Peyer's patch (tissue), 4 donors: ENCODE measurements at regions not wholly inside any gene's neighbourhood (a gene's known extent, or its start where the extent isn't known, plus 50 kb on each side); places are given as distances from the start of the nearest gene placed in this dataset.

Experiments used
- POLR2A ChIP-seq, 2 donors: fragments of 450-650 bp; IDR thresholded peaks; one replicate each; pipeline ENCODE4 v1.5.1; 2017; ENCODE audit warnings: antibody characterized with exemption in 2 of 2, mild to moderate bottlenecking in 2 of 2, moderate library complexity in 2 of 2
- TF ChIP-seq, protein P1 (sequence below), 6 experiments: fragments of 450-650 bp in 4 of 6; fragments of 200-600 bp in 2 of 6; sonication (generic) in 1 of 6; IDR thresholded peaks; one replicate each; pipeline ENCODE4 v1.5.1; 2017 to 2019; ENCODE audit warnings: antibody characterized with exemption in 6 of 6, mild to moderate bottlenecking in 3 of 6, moderate library complexity in 1 of 6

- no peak for TF ChIP-seq POLR2A (IDR thresholded peaks at IDR 0.05)
- TF ChIP-seq, protein P1, sequence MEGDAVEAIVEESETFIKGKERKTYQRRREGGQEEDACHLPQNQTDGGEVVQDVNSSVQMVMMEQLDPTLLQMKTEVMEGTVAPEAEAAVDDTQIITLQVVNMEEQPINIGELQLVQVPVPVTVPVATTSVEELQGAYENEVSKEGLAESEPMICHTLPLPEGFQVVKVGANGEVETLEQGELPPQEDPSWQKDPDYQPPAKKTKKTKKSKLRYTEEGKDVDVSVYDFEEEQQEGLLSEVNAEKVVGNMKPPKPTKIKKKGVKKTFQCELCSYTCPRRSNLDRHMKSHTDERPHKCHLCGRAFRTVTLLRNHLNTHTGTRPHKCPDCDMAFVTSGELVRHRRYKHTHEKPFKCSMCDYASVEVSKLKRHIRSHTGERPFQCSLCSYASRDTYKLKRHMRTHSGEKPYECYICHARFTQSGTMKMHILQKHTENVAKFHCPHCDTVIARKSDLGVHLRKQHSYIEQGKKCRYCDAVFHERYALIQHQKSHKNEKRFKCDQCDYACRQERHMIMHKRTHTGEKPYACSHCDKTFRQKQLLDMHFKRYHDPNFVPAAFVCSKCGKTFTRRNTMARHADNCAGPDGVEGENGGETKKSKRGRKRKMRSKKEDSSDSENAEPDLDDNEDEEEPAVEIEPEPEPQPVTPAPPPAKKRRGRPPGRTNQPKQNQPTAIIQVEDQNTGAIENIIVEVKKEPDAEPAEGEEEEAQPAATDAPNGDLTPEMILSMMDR (IDR thresholded peaks at IDR 0.05): no peak
These were observed 81.7 kb upstream of the ALK start for GRCh38 chr2:30003128-30003527.
